ENCODE measurements at regions not wholly inside any gene's neighbourhood (a gene's known extent, or its start where the extent isn't known, plus 50 kb on each side); places are given as distances from the start of the nearest gene placed in this dataset.

- Histone ChIP-seq H2BK120ac (replicated peaks; ENCODE audit: low read depth, low read length) (no peak overlapping the region), H3K56ac (replicated peaks; ENCODE audit: insufficient read length, low read depth, low read length) (no peak overlapping the region), H3K79me2 (ENCODE audit: control insufficient read depth in 1 of 2, insufficient read depth in 2 of 2, low read length in 2 of 2) (no peaks in the 10 kb centered on the region), H2BK15ac (ENCODE audit: low read length) (no peak overlapping the region), H3K79me1 (ENCODE audit: low read depth, low read length) (no peaks in the 10 kb centered on the region), H2BK20ac (ENCODE audit: low read length) (no peak overlapping the region), H2BK5ac (ENCODE audit: low read depth, low read length) (no peak overlapping the region), H2BK12ac (ENCODE audit: low read depth, low read length) (no peak overlapping the region), H3K36me3 (ENCODE audit: control insufficient read depth in 2 of 4, insufficient read depth in 4 of 4, low read length in 3 of 4) (no peaks in the 10 kb centered on the region), H2AK5ac (ENCODE audit: low read depth, low read length) (no peak overlapping the region), H3K9me3 (ENCODE audit: insufficient read depth in 2 of 2, low read depth in 1 of 2, low read length in 1 of 2) (no peaks in the 10 kb centered on the region), H4K20me1 (replicated peaks in 1 of 2; ENCODE audit: control insufficient read depth in 1 of 2, insufficient read depth in 2 of 2, low read length in 2 of 2) (no peaks in the 10 kb centered on the region), H3K4me3 (ENCODE audit: extremely low read depth in 1 of 4, insufficient read depth in 2 of 4, low read depth in 3 of 4, low read length in 4 of 4) (no peak overlapping the region), H3K4me1 (replicated peaks in 1 of 4; ENCODE audit: control insufficient read depth in 3 of 4, insufficient read depth in 4 of 4, low read length in 3 of 4) (no peaks in the 10 kb centered on the region), H4K5ac (ENCODE audit: insufficient read length, low read depth, low read length) (no peak overlapping the region), H3K4me2 (ENCODE audit: insufficient read depth in 1 of 2, low read depth in 2 of 2, low read length in 2 of 2) (no peak overlapping the region), H3K4ac (replicated peaks; ENCODE audit: insufficient read length, low read depth, low read length) (no peak overlapping the region), H3K14ac (ENCODE audit: insufficient read length) (no peak overlapping the region), H3K23me2 (ENCODE audit: low read depth, low read length) (no peaks in the 10 kb centered on the region), H4K91ac (replicated peaks; ENCODE audit: insufficient read length, low read length) (no peak overlapping the region), H3K18ac (ENCODE audit: extremely low read depth, low read length) (no peak overlapping the region), H3K23ac (ENCODE audit: insufficient read length) (no peak overlapping the region), H3K9ac (replicated peaks in 1 of 4; ENCODE audit: extremely low read depth in 1 of 4, low read depth in 3 of 4, low read length in 3 of 4) (no peak overlapping the region), H3K27me3 (replicated peaks in 1 of 4; ENCODE audit: control insufficient read depth in 3 of 4, extremely low read depth in 1 of 4, insufficient read depth in 3 of 4, low read length in 3 of 4) (no peaks in the 10 kb centered on the region), H2AFZ (ENCODE audit: low read length) (no peak overlapping the region), H4K8ac (ENCODE audit: extremely low read depth, insufficient read depth, low read length) (no peak overlapping the region), H3K27ac (ENCODE audit: low read depth, low read length) (no peak overlapping the region)
- WGBS, 2 experiments (ENCODE audit: extremely low coverage in 1 of 2, insufficient coverage in 1 of 2, insufficient read length in 1 of 2, insufficient replicate concordance in 2 of 2, low coverage in 1 of 2, low lambda C conversion rate in 2 of 2, missing lambda C conversion rate in 1 of 2): 93% methylated on average over 3 of the region's 3 CpGs; no CpG with 5 or more reads in 1 of the 2 experiments
- ChIA-PET POLR2A (ENCODE audit: partially characterized antibody) (no interaction called here), CTCF (ENCODE audit: partially characterized antibody) (no interaction called here)
- TF ChIP-seq RBBP5 (IDR thresholded peaks at IDR 0.05; ENCODE audit: borderline replicate concordance, low read depth, low read length): no peak
- no peak for TF ChIP-seq BRCA1 (IDR thresholded peaks at IDR 0.05; ENCODE audit: low read depth, low read length)
- no peak for TF ChIP-seq CBX8 (IDR thresholded peaks at IDR 0.05; ENCODE audit: borderline replicate concordance, low read depth, low read length)
- no peak for TF ChIP-seq HDAC6 (IDR thresholded peaks at IDR 0.05; ENCODE audit: low read depth, low read length)
- TF ChIP-seq YY1 (IDR thresholded peaks at IDR 0.05; ENCODE audit: low read depth, low read length): no peak
- TF ChIP-seq RAD21 (IDR thresholded peaks at IDR 0.05 in 1 of 2, conservative IDR thresholded peaks at IDR 0.05 in 1 of 2; ENCODE audit: low read depth in 2 of 2, low read length in 2 of 2): no peak
- TF ChIP-seq CTBP2 (IDR thresholded peaks at IDR 0.05; ENCODE audit: borderline replicate concordance, insufficient read depth, insufficient read length, low read length): no peak
- TF ChIP-seq TEAD4 (IDR thresholded peaks at IDR 0.05; ENCODE audit: low read depth, low read length): no peak
- TF ChIP-seq GABPA (IDR thresholded peaks at IDR 0.05; ENCODE audit: borderline replicate concordance, insufficient read depth, low read length): no peak
- TF ChIP-seq USF2 (IDR thresholded peaks at IDR 0.05; ENCODE audit: low read length): no peak
- TF ChIP-seq SRF (IDR thresholded peaks at IDR 0.05; ENCODE audit: low read depth, low read length): no peak
- TF ChIP-seq CEBPB (IDR thresholded peaks at IDR 0.05; ENCODE audit: low read depth, low read length): no peak
- DNase-seq (ENCODE audit: low read depth in 1 of 2, low spot score in 2 of 2): no peak
- FAIRE-seq: no peak
Observed at GRCh38 chr3:87041191-87041590, 50.2 kb upstream of the VGLL3 start.

Measured in H1 (cell line).